Liver (tissue), 3 donors: ENCODE measurements at regions not wholly inside any gene's neighbourhood (a gene's known extent, or its start where the extent isn't known, plus 50 kb on each side); places are given as distances from the start of the nearest gene placed in this dataset.

Experiments
- CTCF ChIP-seq: fragments of 150-350 bp; IDR thresholded peaks from 2 replicates; pipeline ENCODE4 v1.5.1; 2017; ENCODE audit warnings: improper control_type of control experiment, low read depth, low read length; ENCODE audit not compliant: missing input control
- GABPA ChIP-seq, 2 donors: IDR thresholded peaks in 1 of 2; conservative IDR thresholded peaks in 1 of 2; 2 replicates each; pipeline ENCODE4 v1.6.1; 2016; ENCODE audit warnings: antibody characterized with exemption in 2 of 2, mild to moderate bottlenecking in 1 of 2, moderate library complexity in 1 of 2
- HNF4G ChIP-seq: IDR thresholded peaks from 2 replicates; pipeline ENCODE4 v1.6.1; 2016; ENCODE audit warnings: antibody characterized with exemption
- JUND ChIP-seq, 2 donors: IDR thresholded peaks; 2 replicates each; pipeline ENCODE4 v1.6.1; 2016; ENCODE audit warnings: antibody characterized with exemption in 2 of 2
- MAX ChIP-seq: IDR thresholded peaks from 2 replicates; pipeline ENCODE4 v1.6.1; 2016; ENCODE audit warnings: antibody characterized with exemption
- NR2F2 ChIP-seq: IDR thresholded peaks from 2 replicates; pipeline ENCODE4 v1.6.1; 2016; ENCODE audit warnings: antibody characterized with exemption
- RAD21 ChIP-seq, 2 donors: IDR thresholded peaks; 2 replicates each; pipeline ENCODE4 v1.6.1; 2016; ENCODE audit warnings: antibody characterized with exemption in 2 of 2, mild to moderate bottlenecking in 2 of 2
- REST ChIP-seq: IDR thresholded peaks from 2 replicates; pipeline ENCODE4 v1.6.1; 2016; ENCODE audit warnings: antibody characterized with exemption, mild to moderate bottlenecking
- YY1 ChIP-seq: IDR thresholded peaks from 2 replicates; pipeline ENCODE4 v1.6.1; 2016; ENCODE audit warnings: antibody characterized with exemption, mild to moderate bottlenecking
- donor health status: healthy.
- donor health status: healthy.

- TF ChIP-seq JUND (IDR thresholded peaks at IDR 0.05) (no peak), CTCF (no peak), MAX (no peak), YY1 (no peak), NR2F2 (no peak), RAD21 (IDR thresholded peaks at IDR 0.05) (no peak), HNF4G (no peak), GABPA (IDR thresholded peaks at IDR 0.05 in 1 of 2, conservative IDR thresholded peaks at IDR 0.05 in 1 of 2) (no peak), REST (no peak)
Measured at GRCh38 chrY:8466813-8467212, 870.5 kb upstream of the TSPY4 start.
